HG03354 (cell line): ENCODE measurements at regions not wholly inside any gene's neighbourhood (a gene's known extent, or its start where the extent isn't known, plus 50 kb on each side); places are given as distances from the start of the nearest gene placed in this dataset.

Experiments used
- ATAC-seq: cut with Tn5 transposase; IDR thresholded peaks from one replicate; pipeline ENCODE4 v1.9.1; 2021; ENCODE audit warnings: mild to moderate bottlenecking; ENCODE audit not compliant: unreplicated experiment, poor library complexity, severe bottlenecking

DNA sequence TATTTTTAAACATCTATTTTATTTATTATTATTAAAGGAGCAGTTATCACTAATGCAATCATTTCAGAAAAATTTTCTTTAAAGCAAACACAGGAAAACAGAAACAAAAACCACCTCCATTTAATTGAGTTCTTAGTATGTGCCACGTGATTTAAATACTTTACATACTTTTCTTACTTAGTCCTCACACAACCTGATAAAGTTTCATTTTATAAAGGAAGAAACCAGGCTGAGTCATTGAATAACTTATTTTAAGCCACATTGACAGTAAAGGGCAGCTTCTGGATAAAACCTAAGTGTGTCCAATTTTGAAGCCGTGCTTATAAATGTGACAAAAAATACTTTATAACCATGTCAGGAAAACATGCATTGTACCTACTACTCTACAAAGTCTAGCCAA lies 57.1 kb upstream of the PCED1B start:
- ATAC-seq, result no peak

DNA sequence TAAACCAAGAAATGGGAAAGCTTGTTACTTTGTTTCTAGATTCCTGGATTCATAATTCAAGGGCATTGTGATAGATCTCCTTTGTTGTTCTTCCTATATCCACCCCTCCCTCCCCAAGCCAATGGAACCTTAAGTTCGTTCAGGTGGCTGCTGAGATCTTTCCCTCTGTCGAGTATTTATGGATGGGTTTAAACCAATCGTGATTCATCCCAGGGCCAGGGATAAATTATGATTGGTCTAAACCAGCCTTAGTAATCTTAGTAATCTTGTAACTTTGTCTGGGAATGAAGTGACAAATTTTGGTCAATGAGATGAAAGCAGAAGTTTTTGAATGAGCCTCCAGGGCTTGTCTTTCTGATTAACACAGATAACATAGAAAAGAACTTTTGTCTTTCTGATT lies 56.1 kb upstream of the PCED1B start:
- ATAC-seq, result no peak

DNA sequence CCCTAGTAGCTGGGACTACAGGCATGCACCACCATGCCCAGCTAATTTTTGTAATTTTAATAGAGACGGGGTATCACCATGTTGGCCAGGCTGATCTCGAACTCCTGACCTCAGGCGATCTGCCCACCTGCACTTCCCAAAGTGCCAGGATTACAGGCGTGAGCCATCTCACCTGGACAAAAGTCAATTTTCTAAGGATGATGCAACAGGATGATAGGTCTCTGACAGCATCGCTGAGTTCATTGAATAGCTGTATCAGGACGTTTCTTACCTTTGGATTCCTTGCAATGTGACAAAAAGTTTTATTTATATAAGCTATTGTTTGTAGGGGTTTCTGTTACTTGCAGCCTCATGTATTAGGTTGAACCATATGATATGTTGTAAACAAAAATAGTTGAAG lies 55.5 kb upstream of the PCED1B start:
- ATAC-seq, result no peak

DNA sequence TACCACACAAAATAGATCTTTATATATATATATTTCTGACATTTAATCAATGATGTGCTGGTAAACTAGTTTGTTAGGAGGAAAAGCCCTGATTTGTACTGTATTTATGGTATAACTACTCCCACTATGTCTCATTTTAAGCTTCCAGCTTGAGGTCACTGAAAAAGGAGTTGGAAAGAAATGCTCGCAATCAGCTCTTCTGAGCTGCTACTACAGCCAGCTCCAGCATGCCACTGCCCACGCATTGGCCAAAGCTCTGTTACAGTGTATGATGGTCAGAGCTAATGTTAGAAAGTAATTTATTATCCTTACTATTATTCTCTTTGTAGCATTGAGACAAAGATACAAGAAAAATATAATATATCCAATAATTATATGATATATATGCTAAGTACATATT lies 55.0 kb upstream of the PCED1B start:
- ATAC-seq, result no peak

DNA sequence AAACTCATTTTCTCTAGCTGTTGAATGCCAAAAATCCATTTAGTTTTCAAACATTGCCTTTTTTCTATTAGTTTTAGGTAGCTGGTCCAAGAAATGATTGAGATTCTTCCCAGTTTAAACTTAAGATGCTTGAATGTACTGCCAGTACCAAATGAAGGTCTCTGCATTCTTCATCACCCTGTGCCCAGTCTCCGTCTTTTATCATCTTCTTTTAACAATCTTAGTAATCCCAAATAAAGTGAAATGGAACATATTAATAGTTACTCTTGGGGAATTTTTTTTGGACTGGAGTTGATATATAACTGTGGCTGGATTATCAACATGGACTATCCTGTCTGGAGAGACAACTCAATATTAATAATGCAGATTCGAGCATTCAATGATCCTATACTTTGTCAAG lies 54.1 kb upstream of the PCED1B start:
- ATAC-seq, result no peak

DNA sequence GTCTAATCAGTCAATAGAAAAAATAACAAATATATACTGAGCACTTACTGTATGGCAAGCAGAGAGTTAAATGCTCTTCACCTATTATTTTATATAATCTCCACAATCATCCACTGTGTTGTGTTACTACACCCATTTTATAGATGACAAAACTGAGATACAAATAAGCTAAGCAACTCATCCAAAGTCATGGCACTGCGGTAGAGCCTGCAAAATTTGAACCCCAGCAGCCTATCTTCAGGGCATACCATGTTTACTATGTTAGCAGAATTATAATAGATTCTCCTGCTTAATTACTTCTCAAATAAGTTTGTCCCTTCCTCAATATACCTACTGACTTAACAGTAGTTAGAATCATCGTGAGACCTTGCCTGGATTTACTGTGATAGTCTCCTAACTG lies 53.6 kb upstream of the PCED1B start:
- ATAC-seq, result no peak

DNA sequence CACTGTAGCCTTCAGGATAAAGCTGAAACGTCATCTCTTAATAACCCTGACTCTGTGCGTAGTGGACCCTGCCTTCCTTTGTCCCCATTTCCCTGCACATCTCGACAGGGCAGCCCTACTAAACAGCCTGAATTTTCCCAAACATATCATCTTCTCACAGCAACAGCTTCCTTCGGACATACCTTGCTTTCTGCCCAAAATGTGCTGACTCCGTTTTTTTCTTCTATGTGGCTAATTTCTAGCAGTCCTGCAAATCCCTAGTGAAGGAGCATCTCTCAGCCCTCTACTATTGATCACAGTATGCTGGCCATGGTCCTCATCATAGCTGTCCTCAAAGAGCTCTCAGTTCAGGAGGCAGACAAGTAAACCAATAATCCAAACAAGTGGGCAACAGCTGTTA lies 53.1 kb upstream of the PCED1B start:
- no peak for ATAC-seq
